HCEC 1CT (cell line): ENCODE measurements at regions not wholly inside any gene's neighbourhood (a gene's known extent, or its start where the extent isn't known, plus 50 kb on each side); places are given as distances from the start of the nearest gene placed in this dataset.

Experiments used
- DNase-seq: peaks from one replicate; pipeline ENCODE4 v3.0.0-alpha.2; 2017

DNA sequence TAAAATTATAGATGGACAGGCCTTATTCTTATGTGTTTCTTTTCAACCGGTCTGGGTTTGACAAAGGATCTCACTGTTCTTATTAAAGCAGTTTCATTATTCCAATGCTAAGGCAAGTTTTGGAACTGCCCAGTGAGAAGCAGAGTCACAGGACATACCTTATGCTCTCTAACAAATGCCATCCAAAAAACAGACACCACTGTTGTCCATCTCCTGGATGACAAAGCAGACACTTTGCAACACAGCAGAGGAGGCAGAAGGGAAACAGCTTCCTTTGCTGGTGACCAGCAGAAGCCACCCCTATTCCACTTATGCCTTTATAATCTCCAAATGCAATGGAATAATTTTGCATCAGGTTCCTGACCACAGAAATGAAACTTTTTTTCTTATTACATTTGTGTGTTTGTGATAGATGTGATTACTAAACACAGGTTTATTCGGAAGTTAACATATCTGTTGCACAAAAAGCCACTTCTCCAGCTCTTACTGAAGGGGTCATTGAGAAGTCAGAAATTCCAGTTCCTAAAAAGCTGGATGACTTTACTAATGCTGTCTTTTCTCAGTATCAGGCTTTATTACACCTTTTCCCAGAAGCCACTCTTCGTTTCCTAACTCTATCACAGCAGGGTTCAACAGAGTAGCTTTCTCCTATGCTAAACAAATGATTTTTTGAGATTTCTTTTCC, 115.6 kb downstream of the BTG1 start:
- DNase-seq = no peak

GRCh38 chr12:92029136-92029535, 116.5 kb downstream of the BTG1 start:
- DNase-seq = no peak

GRCh38 chr12:92028441-92028709, 117.3 kb downstream of the BTG1 start:
- DNase-seq = peak; percentile 21

DNA sequence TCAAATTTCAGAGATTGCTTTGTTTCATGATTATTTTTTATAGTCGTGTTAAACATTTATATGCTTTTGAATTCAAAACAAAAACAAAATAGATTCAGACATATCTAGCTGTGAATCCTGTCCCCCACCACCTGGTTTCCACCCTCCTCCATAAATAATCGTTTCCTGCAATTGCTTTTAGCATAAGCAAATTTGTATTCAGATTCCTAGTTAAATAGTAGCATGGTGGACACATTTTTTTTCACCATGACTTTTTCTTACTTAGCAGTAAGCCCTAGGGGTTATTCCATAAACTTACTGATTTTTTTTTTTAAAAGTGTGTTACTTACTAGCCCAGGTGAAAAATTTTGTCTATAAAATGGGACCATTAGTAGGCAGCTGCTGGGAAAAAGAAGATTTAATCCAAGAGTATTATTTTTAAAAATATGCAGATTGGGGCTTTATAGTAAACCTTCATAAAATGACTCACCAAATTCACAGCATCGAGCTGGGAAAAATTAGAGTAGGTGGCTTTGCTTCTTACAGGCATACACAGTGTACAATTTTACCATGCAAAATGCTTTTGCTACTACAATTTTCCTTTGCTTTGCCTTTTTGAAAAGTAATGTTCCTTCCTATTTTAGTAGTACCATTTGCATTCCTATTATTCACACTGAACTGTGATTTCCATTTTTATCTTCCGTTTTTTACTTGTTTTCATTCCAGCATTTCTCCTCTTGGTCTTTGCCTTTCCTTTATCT, 117.8 kb downstream of the BTG1 start:
- DNase-seq = no peak

- DNase-seq = no peak
These were observed 118.4 kb downstream of the BTG1 start for GRCh38 chr12:92027243-92027642.

DNA sequence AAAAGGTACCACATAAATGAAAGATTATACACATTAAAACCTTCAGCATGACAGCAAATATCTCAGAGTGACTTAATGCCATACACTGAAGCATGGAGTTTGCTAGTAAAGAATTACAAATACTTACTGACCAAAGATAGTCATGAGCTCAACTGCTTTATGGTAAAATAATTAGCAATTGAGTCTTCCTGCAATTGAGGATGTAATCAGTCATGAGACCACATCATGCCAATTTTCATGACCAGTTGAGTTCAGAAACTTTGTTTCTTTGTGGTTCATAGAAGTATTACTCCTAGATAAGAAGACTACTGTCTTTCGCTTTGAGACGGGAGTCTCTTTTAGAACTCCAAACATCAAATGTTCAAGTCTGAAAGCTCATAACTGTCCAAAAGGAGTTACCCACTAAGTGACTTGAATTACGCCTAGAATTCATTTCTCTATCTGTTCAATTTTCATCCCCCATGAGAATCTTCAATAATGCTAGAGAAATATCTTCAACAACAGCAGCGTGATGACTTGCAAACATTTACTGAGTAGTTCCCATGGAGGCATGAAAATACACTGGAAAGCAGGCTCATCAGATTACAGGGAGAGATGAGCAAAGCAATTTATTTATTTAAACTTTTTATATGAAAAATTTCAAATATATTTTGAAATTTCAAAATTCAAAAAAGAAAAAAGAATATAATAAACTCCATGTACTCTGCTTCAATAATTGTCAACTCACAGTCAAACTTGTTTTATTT, 120.0 kb downstream of the BTG1 start:
- no peak for DNase-seq

DNA sequence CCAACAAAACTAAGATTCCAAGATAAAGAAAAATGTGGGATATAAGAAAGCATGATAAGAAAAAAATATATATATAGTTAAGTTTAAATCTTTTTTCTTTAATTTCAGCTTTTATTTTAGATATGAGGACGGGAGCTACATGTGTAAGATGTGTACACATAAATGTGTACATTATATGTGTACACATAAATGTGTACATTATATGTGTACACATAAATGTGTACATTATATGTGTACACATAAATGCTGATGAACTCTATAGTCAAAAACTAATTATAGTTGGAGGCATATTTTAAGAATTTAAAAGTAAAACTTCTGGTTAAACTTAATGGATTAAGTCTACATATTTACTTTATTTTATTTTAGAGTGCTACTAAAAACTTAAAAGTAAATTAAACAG, 123.6 kb downstream of the BTG1 start:
- DNase-seq = no peak

DNA sequence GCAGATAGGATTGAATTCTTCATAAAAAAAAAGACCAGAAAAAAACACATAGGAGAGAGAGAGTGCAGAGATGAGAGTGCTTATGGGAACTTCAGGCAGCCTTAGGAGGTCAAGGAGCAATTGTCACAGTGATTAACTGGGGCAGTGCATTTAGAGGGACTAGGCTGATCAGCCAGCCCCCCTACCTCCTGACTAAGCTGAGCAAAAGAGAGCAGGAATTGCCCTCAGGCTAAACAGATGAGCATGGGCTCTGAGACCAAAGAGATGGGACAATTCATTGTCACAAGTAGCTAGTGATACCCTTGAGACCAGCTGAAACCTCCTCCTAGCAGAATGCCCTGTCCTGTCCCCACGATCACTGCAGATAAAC, 124.0 kb downstream of the BTG1 start:
- DNase-seq = no peak

GRCh38 chr12:92020983-92021665, 124.5 kb downstream of the BTG1 start:
- no peak for DNase-seq

- no peak for DNase-seq
These were observed 126.0 kb downstream of the BTG1 start for GRCh38 chr12:92019491-92020277.

DNA sequence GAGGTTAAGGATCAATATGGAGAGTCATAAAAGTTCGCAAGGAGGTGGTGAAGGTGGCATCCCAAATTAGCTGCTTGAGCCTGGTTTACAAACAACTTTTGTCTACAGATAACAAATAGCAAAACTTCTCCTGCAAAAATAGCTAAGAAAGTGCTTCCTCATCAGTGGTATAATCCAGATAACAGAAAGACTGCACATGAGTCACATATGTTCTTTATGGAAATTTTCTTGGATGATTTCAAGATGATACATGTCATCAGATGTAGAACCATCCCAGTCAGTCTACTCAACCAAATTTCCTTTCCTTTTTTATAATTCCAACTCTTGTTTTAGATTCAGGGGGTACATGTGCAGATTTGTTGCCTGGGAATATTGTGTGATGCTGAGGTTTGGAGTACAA, 133.0 kb downstream of the BTG1 start:
- DNase-seq = no peak

DNA sequence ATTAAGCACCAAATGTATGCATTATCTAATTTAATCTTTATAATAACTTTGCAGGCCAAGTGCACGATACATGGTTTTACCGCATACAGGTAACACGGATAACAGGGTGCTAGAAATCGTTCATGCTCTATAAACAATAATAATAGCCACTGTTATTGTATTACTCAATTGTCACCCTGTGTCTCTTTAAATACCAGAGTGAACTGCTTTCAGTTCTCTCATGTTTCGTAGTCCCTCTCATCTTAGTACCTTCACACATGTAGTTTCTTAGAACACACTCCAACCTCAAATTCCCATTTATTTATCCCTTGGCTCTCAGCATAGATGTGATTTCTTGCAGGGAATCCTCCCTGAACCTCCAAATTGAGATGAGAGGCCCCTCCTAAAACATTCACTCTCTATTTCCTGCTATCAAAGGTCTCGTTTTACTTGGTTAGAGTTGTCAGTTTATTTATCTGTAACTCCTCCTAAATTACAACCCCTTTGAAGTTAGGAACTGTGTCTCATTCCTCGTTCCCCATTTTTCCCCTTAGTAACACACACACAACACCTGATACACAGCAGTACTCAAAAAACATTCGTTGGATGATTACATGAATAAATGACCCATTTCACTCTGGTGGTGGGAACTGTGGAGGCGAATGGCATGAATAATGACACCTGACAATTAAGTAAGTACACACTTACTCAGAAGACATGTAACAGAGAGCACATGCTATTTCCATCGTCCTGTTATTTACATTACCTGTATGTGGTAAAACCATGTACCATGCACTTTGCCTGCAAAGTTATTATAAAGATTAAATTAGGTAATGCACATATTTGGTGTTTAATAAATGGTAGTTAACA, 134.6 kb downstream of the BTG1 start:
- DNase-seq = no peak

GRCh38 chr12:92010368-92010767, 135.3 kb downstream of the BTG1 start:
- DNase-seq = no peak

GRCh38 chr12:92008345-92008744, 137.3 kb downstream of the BTG1 start:
- DNase-seq = no peak

DNA sequence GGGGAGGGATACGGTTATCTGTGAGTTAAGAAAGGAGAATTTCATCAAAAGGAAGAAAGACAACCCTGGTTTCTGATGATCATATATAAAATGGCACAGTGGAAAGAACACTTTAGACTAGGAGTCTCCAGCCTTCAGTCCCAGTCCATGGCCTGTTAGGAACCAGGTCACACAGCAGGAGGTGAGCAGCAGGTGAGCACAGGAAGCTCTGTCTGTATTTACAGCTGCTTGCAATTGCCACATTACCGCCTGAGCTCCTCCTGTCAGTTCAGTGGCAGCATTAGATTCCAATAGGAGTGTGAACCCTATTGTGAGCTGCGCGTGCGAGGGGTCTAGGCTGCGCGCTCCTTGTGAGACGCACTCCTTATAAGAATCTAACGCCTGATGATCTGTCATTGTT, 137.9 kb downstream of the BTG1 start:
- no peak for DNase-seq

DNA sequence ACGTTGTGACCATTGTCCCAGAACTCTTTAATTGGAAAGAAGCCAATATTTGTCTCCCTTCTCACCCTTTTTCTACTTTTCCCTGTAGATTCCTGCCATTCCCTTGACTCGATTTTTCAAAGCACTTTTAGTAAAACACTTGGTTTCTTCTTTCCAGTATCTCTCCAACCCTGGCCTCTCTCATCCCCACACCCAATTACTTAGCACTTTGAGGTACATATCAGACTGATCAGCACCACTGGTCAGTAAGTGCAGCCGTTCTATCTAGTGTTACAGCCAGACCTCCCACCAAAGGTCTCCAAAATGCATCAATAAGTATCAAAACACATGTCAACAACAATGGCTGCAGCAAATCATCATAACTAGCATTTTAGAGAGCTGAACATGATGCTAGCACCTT, 141.9 kb downstream of the BTG1 start:
- no peak for DNase-seq

DNA sequence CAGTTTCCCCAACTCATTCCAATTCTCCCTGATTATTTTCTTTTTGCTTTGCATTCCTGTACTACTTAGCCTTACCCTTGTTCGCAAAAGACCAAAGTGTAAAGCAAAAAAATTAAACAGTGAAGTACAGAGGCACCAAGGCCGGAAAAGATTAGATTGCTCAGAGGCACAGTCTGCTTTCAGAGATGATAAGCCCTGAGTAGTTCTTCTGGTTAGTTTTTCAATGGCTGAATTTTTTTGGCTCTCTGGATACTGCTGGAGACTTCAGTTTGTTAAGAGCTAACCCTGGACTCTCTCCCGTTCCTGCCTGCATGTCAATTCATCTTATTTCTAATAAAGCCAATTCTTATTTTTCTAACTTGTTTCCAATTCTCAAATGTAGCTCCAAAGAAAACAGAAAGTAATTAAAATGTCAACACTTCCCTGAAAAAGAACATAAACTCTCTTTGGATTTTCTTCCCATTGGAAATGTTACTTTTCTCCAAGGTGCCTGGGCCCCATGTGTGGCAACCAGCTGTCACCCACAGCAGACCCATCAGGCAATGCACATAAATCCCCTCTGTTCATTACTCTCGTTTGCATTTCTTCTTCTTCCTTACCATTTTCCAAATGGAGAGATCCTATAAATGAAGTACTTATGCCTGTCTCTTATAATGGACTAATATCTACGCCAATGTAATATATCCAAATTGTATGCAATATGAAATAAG, 142.8 kb downstream of the BTG1 start:
- no peak for DNase-seq

- no peak for DNase-seq
These were observed 143.4 kb downstream of the BTG1 start for GRCh38 chr12:92002195-92002649.

DNA sequence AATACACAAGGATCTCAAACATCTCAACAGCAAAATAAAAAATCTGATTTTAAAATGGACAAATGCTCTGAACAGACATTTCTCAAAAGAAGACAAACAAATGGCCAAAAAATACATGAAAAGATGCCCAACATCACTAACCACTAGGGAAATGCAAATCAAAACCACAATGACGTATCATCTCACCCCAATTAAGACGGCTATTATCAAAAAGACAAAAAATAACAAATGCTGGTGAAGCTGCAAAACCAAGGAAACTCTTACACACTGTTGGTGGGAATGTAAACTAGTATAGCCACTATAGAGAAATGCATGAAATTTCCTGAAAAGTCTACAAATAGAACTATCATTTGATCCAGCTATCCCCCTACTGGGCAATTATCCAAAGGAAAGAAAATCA, 145.0 kb downstream of the BTG1 start:
- no peak for DNase-seq

DNA sequence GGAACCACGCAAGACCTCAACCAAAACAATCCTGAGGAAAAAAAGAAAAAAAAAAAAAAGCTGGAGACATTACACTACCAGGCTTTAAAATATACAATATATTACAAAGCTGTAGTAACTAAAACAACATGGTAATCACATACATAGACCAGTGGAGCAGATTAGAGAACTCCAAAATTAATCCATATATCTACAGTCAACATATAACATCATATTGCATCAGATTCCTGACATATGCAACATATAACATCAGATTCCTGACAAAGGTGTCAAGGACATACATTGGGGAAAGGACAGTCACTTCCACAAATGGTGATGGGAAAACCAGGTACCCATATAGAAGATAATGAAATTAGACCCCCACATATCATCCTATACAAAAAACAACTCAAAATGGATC, 145.8 kb downstream of the BTG1 start:
- no peak for DNase-seq

- DNase-seq = no peak
These were observed 147.3 kb downstream of the BTG1 start for GRCh38 chr12:91998316-91998715.
